Natural killer cell (primary cell): ENCODE measurements at regions not wholly inside any gene's neighbourhood (a gene's known extent, or its start where the extent isn't known, plus 50 kb on each side); places are given as distances from the start of the nearest gene placed in this dataset.

ENCODE experiments used
- ATAC-seq, 3 donors: fragments of 150-1000 bp in 2 of 3; fragments of 200-7000 bp in 1 of 3; cut with Tn5 transposase; 1 replicate in 1 of 3; 2 replicates in 2 of 3; pipeline ENCODE4 v1.10.0; 2021; ENCODE audit warnings: mild to moderate bottlenecking in 2 of 3, moderate library complexity in 2 of 3
- DNase-seq, 2 donors: peaks; one replicate each; pipeline versions ENCODE4 v3.0.0 to v3.0.0-alpha.2; 2013 to 2021; ENCODE audit warnings: mixed read lengths in 1 of 2
- H3K27ac ChIP-seq: one replicate; pipeline ENCODE4 v1.5.1; 2013; ENCODE audit warnings: mild to moderate bottlenecking, low read length
- H3K27me3 ChIP-seq: one replicate; pipeline ENCODE4 v1.6.1; 2013; ENCODE audit warnings: low read length; ENCODE audit not compliant: control insufficient read depth, insufficient read depth
- H3K36me3 ChIP-seq: one replicate; pipeline ENCODE4 v1.6.1; 2013; ENCODE audit warnings: low read length; ENCODE audit not compliant: control insufficient read depth, insufficient read depth
- H3K4me1 ChIP-seq: one replicate; pipeline ENCODE4 v1.6.1; 2013; ENCODE audit warnings: low read length; ENCODE audit not compliant: control insufficient read depth, insufficient read depth
- H3K4me3 ChIP-seq: one replicate; pipeline ENCODE4 v1.5.1; 2013; ENCODE audit warnings: low read length
- H3K9me3 ChIP-seq: one replicate; pipeline ENCODE4 v1.6.1; 2013; ENCODE audit warnings: low read length; ENCODE audit not compliant: control insufficient read depth, insufficient read depth
- H3K27ac Mint-ChIP-seq, 2 donors: one replicate each; pipeline ENCODE4 v1.8.0; 2022; ENCODE audit warnings: mild to moderate bottlenecking in 2 of 2, mixed read lengths in 2 of 2, moderate library complexity in 1 of 2
- H3K27me3 Mint-ChIP-seq, 2 donors: one replicate each; pipeline ENCODE4 v1.8.0; 2022; ENCODE audit warnings: low read depth in 2 of 2, mixed read lengths in 2 of 2
- H3K36me3 Mint-ChIP-seq: one replicate; pipeline ENCODE4 v1.8.0; 2022; ENCODE audit warnings: mixed read lengths
- H3K4me1 Mint-ChIP-seq, 2 donors: one replicate each; pipeline ENCODE4 v1.8.0; 2022; ENCODE audit warnings: mixed read lengths in 2 of 2
- H3K4me3 Mint-ChIP-seq: one replicate; pipeline ENCODE4 v1.8.0; 2022; ENCODE audit warnings: mild to moderate bottlenecking, moderate library complexity, mixed read lengths
- H3K9me3 Mint-ChIP-seq, 2 donors: one replicate each; pipeline ENCODE4 v1.8.0; 2022; ENCODE audit warnings: mixed read lengths in 2 of 2
- CTCF ChIP-seq: fragments of 200-600 bp; IDR thresholded peaks from one replicate; pipeline ENCODE4 v1.8.0; 2022; ENCODE audit warnings: antibody characterized with exemption
- WGBS: methylation state at CpG from one replicate; pipeline ENCODE4 v1.1.7; 2013; ENCODE audit warnings: missing lambda C conversion rate; ENCODE audit not compliant: insufficient coverage; 5-methylcytosine and 5-hydroxymethylcytosine counted together
- intact Hi-C: fragments of 100-400 bp; cut with micrococcal nuclease; formaldehyde crosslinking; loops from one replicate; pipeline ENCODE4 v1.14.2; 2022

DNA sequence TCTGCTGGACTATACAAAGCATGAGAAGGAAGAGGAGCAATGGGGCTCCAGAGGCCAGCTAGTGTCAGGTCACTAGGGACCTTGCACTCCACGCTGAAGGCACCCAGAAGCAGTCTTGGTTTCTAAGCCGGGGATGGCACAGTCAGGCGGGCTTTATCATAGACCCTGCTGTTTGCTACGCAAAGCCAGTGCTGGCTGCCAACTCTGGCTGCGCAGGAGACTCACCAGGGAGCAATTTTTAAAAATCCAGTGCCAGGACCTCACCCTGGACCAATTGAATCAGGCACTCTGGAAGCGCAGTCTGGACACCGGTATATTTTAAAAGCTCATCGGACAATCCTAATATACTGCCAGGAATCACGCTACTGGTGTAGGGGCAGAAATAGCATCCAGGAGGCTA is 368.5 kb upstream of the XYLT1 start:
- 88% methylated on average over 9 of the region's 9 CpGs for WGBS
- Mint-ChIP-seq H3K36me3 (no peaks in the 10 kb centered on the region), H3K4me3 (no peak overlapping the region), H3K27me3 (peaks cover 3 to 6% of the 10 kb centered on the region in 2 donors), H3K9me3 (no peaks in the 10 kb centered on the region), H3K27ac (no peak overlapping the region), H3K4me1 (no peaks in the 10 kb centered on the region)
- Histone ChIP-seq H3K27ac (no peak overlapping the region), H3K36me3 (no peaks in the 10 kb centered on the region), H3K4me3 (no peak overlapping the region), H3K27me3 (no peaks in the 10 kb centered on the region), H3K9me3 (no peaks in the 10 kb centered on the region), H3K4me1 (no peaks in the 10 kb centered on the region)
- DNase-seq (no peak), ATAC-seq (no peak)
- intact Hi-C loops = no loop called here
- no peak for TF ChIP-seq CTCF

DNA sequence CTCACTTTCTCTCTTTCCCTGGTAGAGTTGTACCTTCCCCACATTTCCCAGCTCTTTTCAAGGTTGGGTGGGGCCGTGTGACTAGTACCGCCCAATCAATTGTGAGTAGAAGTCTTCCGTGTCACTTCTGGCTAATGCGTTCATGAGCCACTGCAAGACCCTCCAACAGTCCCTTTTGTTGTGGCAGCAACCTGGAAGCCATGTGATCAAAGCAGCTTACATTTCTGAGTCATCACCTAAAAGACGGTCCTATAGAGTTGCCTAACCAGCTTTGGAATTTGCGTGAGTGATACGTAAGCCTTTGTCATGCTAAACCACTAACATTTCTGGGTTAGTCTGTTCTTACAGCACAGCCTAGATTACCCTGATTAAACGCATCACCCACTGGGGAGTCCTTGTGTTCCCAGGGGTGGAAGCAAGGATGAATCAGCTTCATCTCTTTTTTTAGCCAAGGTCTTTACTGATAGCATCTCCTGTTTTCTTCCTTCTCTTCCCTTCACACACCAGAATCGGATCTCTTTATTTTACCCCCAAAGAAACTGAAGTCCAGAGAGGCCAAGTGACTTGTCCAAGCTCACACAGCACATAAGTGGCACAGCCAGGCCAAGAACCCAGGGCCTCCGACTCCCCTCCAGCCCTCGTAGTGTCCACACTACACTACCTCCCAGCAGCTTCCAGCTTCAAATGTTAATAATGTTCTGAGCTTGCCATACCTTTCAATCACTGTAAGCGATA is 366.3 kb upstream of the XYLT1 start:
- DNase-seq (no peak), ATAC-seq (no peak)
- 78% methylated on average over 12 of the region's 12 CpGs for WGBS
- intact Hi-C loops = no loop called here
- Mint-ChIP-seq H3K27ac (no peak overlapping the region), H3K27me3 (peaks cover 10 to 18% of the 10 kb centered on the region in 2 donors), H3K36me3 (no peaks in the 10 kb centered on the region), H3K9me3 (no peaks in the 10 kb centered on the region), H3K4me1 (no peaks in the 10 kb centered on the region), H3K4me3 (no peak overlapping the region)
- Histone ChIP-seq H3K4me1 (no peaks in the 10 kb centered on the region), H3K36me3 (no peaks in the 10 kb centered on the region), H3K27ac (no peak overlapping the region), H3K9me3 (no peaks in the 10 kb centered on the region), H3K27me3 (no peaks in the 10 kb centered on the region), H3K4me3 (no peak overlapping the region)
- no peak for TF ChIP-seq CTCF

DNA sequence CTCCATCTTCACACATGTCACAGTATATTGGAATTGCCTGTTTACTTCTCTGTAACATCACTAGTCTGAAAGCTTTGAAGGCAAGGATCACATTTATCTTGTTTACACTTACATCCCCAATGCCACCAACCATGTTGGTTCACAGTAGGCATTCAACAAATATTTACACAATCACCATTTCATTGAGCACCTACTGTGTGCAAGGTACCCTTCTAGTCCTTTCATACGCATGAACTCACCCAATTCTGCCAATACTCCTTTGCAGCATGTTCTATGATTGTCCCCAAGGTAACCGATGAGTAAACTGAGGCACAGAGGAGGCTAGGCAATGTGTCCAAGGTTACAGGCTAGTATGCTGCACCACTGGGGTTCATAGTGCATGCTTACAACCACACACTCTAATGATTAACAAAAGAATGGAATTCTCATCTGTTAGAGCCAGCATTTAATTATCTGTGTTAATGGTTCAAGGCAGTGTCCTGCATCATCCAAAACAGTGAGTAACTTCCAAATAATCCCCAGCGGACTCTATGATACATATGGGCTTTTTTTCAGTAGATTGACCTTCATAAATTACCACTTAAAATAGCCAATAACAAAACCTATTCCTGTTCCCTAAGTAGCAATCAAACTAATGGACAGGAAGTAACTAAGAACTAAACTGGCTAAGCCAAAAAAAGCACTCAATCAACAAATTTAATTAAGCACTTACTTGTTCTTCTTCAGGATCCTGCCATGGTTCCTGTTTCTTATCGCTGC is 364.5 kb upstream of the XYLT1 start:
- intact Hi-C loops = no loop called here
- Histone ChIP-seq H3K36me3 (no peaks in the 10 kb centered on the region), H3K27me3 (no peaks in the 10 kb centered on the region), H3K9me3 (no peaks in the 10 kb centered on the region), H3K27ac (no peak overlapping the region), H3K4me1 (no peaks in the 10 kb centered on the region), H3K4me3 (no peak overlapping the region)
- no peak overlapping the region for H3K4me3 Mint-ChIP-seq
- DNase-seq = no peak
- no peak overlapping the region for H3K27ac Mint-ChIP-seq
- H3K9me3 Mint-ChIP-seq = no peaks in the 10 kb centered on the region
- H3K27me3 Mint-ChIP-seq = peaks cover 4 to 22% of the 10 kb centered on the region in 2 donors
- no peak for TF ChIP-seq CTCF
- no peak for ATAC-seq
- no peaks in the 10 kb centered on the region for H3K36me3 Mint-ChIP-seq
- H3K4me1 Mint-ChIP-seq = no peaks in the 10 kb centered on the region
- WGBS = 67% methylated on average over 4 of the region's 4 CpGs
